Left lung (tissue), 4 donors: ENCODE measurements at regions not wholly inside any gene's neighbourhood (a gene's known extent, or its start where the extent isn't known, plus 50 kb on each side); places are given as distances from the start of the nearest gene placed in this dataset.

Source experiments
- ATAC-seq: fragments of 200-7000 bp; cut with Tn5 transposase; one replicate; pipeline ENCODE4 v1.9.1; 2020; ENCODE audit warnings: moderate library complexity
- DNase-seq, 4 donors: peaks; one replicate each; pipeline ENCODE4 v3.0.0-alpha.2; 2013 to 2020
- H3K27ac ChIP-seq, 2 donors: fragments of 200-600 bp; sonication (generic) in 1 of 2; one replicate each; pipeline versions ENCODE4 v1.5.0 to v1.8.0; 2020 to 2021
- H3K27me3 ChIP-seq, 2 donors: fragments of 200-600 bp; sonication (generic) in 1 of 2; one replicate each; pipeline versions ENCODE4 v1.5.0 to v1.8.0; 2020 to 2021
- H3K36me3 ChIP-seq, 2 donors: fragments of 200-600 bp; sonication (generic) in 1 of 2; one replicate each; pipeline versions ENCODE4 v1.5.0 to v1.8.0; 2020 to 2021
- H3K4me1 ChIP-seq, 2 donors: fragments of 200-600 bp; one replicate each; pipeline ENCODE4 v1.8.0; 2021
- H3K4me3 ChIP-seq, 2 donors: fragments of 200-600 bp; sonication (generic) in 1 of 2; one replicate each; pipeline versions ENCODE4 v1.5.0 to v1.8.0; 2020 to 2021; ENCODE audit warnings: mild to moderate bottlenecking in 1 of 2
- H3K9me3 ChIP-seq, 2 donors: fragments of 200-600 bp; sonication (generic) in 1 of 2; one replicate each; pipeline versions ENCODE4 v1.5.0 to v1.8.0; 2020 to 2021
- intact Hi-C, 2 donors: fragments of 100-400 bp; cut with DNase I; formaldehyde crosslinking; loops; one replicate each; pipeline versions ENCODE4 v1.11.2 to v1.14.2; 2022
- TF ChIP-seq, protein P1 (sequence below), 2 donors: fragments of 200-600 bp; sonication (generic) in 1 of 2; IDR thresholded peaks; one replicate each; pipeline versions ENCODE4 v1.5.0 to v1.8.0; 2021; ENCODE audit warnings: antibody characterized with exemption in 2 of 2
- donor health status: DM: no; HTN: yes; CAD: no.
- donor health status: DM: no; HTN: no; CAD: no.

DNA sequence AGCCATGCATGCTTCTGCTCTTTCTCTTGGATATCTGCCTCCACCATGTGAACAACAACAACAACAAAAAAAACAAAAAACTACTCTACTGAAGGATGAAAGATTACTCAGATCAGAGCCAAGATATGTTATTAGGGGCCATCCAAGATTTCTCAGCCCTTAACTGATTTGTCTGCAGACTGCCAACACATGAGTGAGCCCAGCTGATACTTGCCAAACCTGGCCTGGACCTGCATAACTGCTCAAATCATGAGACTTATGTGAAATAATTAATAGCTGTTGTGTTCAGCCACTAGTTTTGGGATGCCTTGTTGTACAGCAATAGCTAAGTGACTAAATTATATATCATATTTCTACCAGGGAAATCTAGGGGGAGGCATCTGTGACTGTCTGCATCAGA, 334.5 kb upstream of the SORCS1 start:
- no peak overlapping the region for H3K27ac ChIP-seq
- no peaks in the 10 kb centered on the region for H3K4me1 ChIP-seq
- H3K4me3 ChIP-seq: no peak overlapping the region
- H3K36me3 ChIP-seq: no peaks in the 10 kb centered on the region
- TF ChIP-seq, protein P1, sequence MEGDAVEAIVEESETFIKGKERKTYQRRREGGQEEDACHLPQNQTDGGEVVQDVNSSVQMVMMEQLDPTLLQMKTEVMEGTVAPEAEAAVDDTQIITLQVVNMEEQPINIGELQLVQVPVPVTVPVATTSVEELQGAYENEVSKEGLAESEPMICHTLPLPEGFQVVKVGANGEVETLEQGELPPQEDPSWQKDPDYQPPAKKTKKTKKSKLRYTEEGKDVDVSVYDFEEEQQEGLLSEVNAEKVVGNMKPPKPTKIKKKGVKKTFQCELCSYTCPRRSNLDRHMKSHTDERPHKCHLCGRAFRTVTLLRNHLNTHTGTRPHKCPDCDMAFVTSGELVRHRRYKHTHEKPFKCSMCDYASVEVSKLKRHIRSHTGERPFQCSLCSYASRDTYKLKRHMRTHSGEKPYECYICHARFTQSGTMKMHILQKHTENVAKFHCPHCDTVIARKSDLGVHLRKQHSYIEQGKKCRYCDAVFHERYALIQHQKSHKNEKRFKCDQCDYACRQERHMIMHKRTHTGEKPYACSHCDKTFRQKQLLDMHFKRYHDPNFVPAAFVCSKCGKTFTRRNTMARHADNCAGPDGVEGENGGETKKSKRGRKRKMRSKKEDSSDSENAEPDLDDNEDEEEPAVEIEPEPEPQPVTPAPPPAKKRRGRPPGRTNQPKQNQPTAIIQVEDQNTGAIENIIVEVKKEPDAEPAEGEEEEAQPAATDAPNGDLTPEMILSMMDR (IDR thresholded peaks at IDR 0.05): no peak
- ATAC-seq (no peak), DNase-seq (no peak)
- H3K27me3 ChIP-seq: no peaks in the 10 kb centered on the region
- H3K9me3 ChIP-seq: peaks cover 0 to 16% of the 10 kb centered on the region in 2 donors
- intact Hi-C loops: no loop called here

DNA sequence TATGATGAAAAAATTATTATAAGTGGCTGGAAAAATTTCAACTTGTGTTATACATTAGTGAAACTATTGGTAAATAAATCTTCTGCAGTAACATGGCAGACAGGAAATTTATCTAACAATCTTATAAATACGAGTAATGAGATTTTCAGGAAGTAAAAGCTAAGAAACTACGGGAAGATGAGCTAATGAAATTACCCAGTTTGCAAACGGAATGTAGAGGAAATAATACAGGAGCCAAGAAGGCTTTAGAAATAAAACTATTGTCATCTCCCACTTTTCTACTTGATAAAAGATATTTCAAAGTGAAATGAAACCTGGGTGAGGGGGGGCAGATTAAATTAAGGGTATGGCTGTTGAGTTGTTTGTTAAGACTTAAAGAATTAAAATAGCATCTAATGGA, 332.5 kb upstream of the SORCS1 start:
- DNase-seq (no peak), ATAC-seq (no peak)
- H3K4me1 ChIP-seq: no peaks in the 10 kb centered on the region
- H3K27me3 ChIP-seq: no peaks in the 10 kb centered on the region
- no peaks in the 10 kb centered on the region for H3K9me3 ChIP-seq
- H3K4me3 ChIP-seq: no peak overlapping the region
- H3K36me3 ChIP-seq: no peaks in the 10 kb centered on the region
- no peak overlapping the region for H3K27ac ChIP-seq
- TF ChIP-seq, protein P1 (IDR thresholded peaks at IDR 0.05): no peak
- intact Hi-C loops: no loop called here

DNA sequence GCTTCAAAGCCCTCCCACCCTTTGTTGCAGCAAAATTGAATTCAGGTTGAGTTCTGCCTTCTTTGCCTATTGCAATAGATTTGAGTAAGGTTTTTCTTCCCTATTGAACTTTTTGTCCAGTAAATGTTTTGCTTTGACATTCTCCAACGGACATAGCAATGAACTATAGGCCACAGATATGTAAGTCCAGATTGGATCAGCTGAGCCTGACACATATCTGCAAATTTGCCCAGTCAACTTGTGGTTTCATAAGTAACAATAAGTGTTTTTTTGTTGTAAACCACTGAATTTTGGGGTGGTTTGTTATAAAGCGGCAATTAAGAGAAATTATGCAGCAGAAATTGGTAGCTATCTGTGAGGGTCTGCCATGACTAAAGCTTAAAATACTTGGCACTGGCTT, 332.1 kb upstream of the SORCS1 start:
- Histone ChIP-seq H3K36me3 (no peaks in the 10 kb centered on the region), H3K27ac (no peak overlapping the region), H3K4me3 (no peak overlapping the region), H3K4me1 (no peaks in the 10 kb centered on the region), H3K27me3 (no peaks in the 10 kb centered on the region), H3K9me3 (no peaks in the 10 kb centered on the region)
- ATAC-seq (no peak), DNase-seq (no peak)
- TF ChIP-seq, protein P1 (IDR thresholded peaks at IDR 0.05): no peak
- intact Hi-C loops: no loop called here

DNA sequence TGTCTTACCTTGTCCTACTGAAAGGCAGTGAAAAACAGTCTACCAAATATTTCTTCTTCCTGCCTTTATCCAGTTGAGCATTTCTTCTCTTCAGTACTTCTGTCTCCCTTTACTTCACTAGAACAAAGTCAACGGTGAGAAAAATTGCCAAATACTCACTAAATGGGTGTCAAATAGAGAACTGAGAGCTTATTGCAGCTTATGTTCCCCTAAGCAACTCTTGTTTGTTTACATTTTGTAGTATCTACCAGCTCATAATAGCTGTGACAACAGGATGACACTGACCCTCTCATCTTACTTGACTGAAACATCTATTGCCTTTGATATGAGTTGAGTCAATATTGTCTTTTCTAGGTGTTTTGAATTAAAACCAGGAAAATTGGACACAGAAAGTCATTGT, 327.9 kb upstream of the SORCS1 start:
- DNase-seq (no peak), ATAC-seq (no peak)
- Histone ChIP-seq H3K4me3 (no peak overlapping the region), H3K27ac (no peak overlapping the region), H3K9me3 (no peaks in the 10 kb centered on the region), H3K36me3 (no peaks in the 10 kb centered on the region), H3K4me1 (no peaks in the 10 kb centered on the region), H3K27me3 (no peaks in the 10 kb centered on the region)
- intact Hi-C loops: no loop called here
- TF ChIP-seq, protein P1 (IDR thresholded peaks at IDR 0.05): no peak

DNA sequence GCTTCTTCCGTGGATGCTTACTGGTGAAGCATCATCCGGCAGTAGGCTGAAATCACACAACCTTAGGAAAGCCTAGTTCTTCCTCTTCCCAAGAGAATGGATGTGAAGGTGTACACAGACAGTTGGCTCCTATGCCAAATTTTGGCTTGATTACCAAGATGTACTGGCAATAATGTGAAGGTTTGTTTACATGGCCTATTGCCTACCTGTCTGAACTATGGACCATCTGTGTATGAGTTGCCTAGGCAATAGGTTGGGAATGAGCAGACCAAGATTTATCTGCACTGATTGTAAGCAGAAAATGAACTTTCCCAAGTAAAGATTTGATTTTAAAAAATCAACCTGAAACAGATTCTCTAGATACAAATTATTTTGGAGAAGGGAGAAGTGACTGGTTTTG, 325.9 kb upstream of the SORCS1 start:
- DNase-seq: no peak
- no peaks in the 10 kb centered on the region for H3K4me1 ChIP-seq
- H3K36me3 ChIP-seq: no peaks in the 10 kb centered on the region
- no peak overlapping the region for H3K27ac ChIP-seq
- TF ChIP-seq, protein P1 (IDR thresholded peaks at IDR 0.05): no peak
- H3K9me3 ChIP-seq: no peaks in the 10 kb centered on the region
- no peak overlapping the region for H3K4me3 ChIP-seq
- intact Hi-C loops: no loop called here
- no peaks in the 10 kb centered on the region for H3K27me3 ChIP-seq
- no peak for ATAC-seq
